ENCODE measurements at regions not wholly inside any gene's neighbourhood (a gene's known extent, or its start where the extent isn't known, plus 50 kb on each side); places are given as distances from the start of the nearest gene placed in this dataset.

- TF ChIP-seq FOXM1 (IDR thresholded peaks at IDR 0.05; ENCODE audit: borderline replicate concordance) (no peak), SUZ12 (IDR thresholded peaks at IDR 0.05) (no peak), FOXA1 (IDR thresholded peaks at IDR 0.05) (no peak), HDGF (IDR thresholded peaks at IDR 0.05; ENCODE audit: borderline replicate concordance) (no peak), LEF1 (IDR thresholded peaks at IDR 0.05; ENCODE audit: borderline replicate concordance) (no peak), BHLHE40 (IDR thresholded peaks at IDR 0.05; ENCODE audit: borderline replicate concordance) (no peak), PKNOX1 (IDR thresholded peaks at IDR 0.05) (no peak), NFRKB (IDR thresholded peaks at IDR 0.05) (no peak), FOXK2 (IDR thresholded peaks at IDR 0.05) (no peak), CTBP1 (IDR thresholded peaks at IDR 0.05; ENCODE audit: borderline replicate concordance) (no peak), SP1 (IDR thresholded peaks at IDR 0.05) (no peak), ARNT (IDR thresholded peaks at IDR 0.05) (no peak), ELF4 (IDR thresholded peaks at IDR 0.05) (no peak), TARDBP (IDR thresholded peaks at IDR 0.05) (no peak), L3MBTL2 (conservative IDR thresholded peaks at IDR 0.05) (no peak), ZNF384 (IDR thresholded peaks at IDR 0.05) (no peak)
- CTCF ChIA-PET = no interaction called here
Observed at GRCh38 chr10:75319274-75319673, 82.3 kb downstream of the ZNF503 start.

GRCh38 chr10:75314570-75314969 lies 78.8 kb upstream of the COMTD1 start:
- CTCF ChIA-PET = interaction anchor here (0.6 to 1.2 kb wide), 2 partner anchors 17 to 1526 kb away, joined by 3 to 4 read pairs; no protein-coding TSS in a partner anchor

More at GRCh38 chr10:75319274-75319673, 82.3 kb downstream of the ZNF503 start:
- POLR2A ChIA-PET = no interaction called here
- no peak for DNase-seq (ENCODE audit: extremely low spot score)

GRCh38 chr10:75312440-75312839 lies 76.7 kb upstream of the COMTD1 start:
- TF ChIP-seq FOXA1 (IDR thresholded peaks at IDR 0.05) = no peak
- TF ChIP-seq ZNF384 (IDR thresholded peaks at IDR 0.05) = no peak
- no peak for TF ChIP-seq HDGF (IDR thresholded peaks at IDR 0.05; ENCODE audit: borderline replicate concordance)
- DNase-seq (ENCODE audit: extremely low spot score) = no peak
- CTCF ChIA-PET = no interaction called here
- POLR2A ChIA-PET = no interaction called here

More at GRCh38 chr10:75314570-75314969, 78.8 kb upstream of the COMTD1 start:
- no peak for DNase-seq (ENCODE audit: extremely low spot score)
- TF ChIP-seq BHLHE40 (IDR thresholded peaks at IDR 0.05; ENCODE audit: borderline replicate concordance) (no peak), LEF1 (IDR thresholded peaks at IDR 0.05; ENCODE audit: borderline replicate concordance) (no peak), FOXK2 (IDR thresholded peaks at IDR 0.05) (no peak), ARNT (IDR thresholded peaks at IDR 0.05) (no peak)
- POLR2A ChIA-PET = interaction anchor here (0.9 kb wide), 1 partner anchor 18 kb away, joined by 3 read pairs; no protein-coding TSS in a partner anchor

GRCh38 chr10:75305675-75306074 lies 69.9 kb upstream of the COMTD1 start:
- ChIA-PET POLR2A (no interaction called here), CTCF (no interaction called here)
- no peak for TF ChIP-seq HDGF (IDR thresholded peaks at IDR 0.05; ENCODE audit: borderline replicate concordance)
- no peak for TF ChIP-seq FOXK2 (IDR thresholded peaks at IDR 0.05)
- no peak for TF ChIP-seq SUZ12 (IDR thresholded peaks at IDR 0.05)
- TF ChIP-seq FOXM1 (IDR thresholded peaks at IDR 0.05; ENCODE audit: borderline replicate concordance) = no peak
- TF ChIP-seq NFRKB (IDR thresholded peaks at IDR 0.05) = no peak
- TF ChIP-seq LEF1 (IDR thresholded peaks at IDR 0.05; ENCODE audit: borderline replicate concordance) = no peak
- TF ChIP-seq PKNOX1 (IDR thresholded peaks at IDR 0.05) = no peak
- no peak for DNase-seq (ENCODE audit: extremely low spot score)

- ChIA-PET CTCF (no interaction called here), POLR2A (no interaction called here)
- no peak for TF ChIP-seq ARNT (IDR thresholded peaks at IDR 0.05)
- no peak for TF ChIP-seq HDGF (IDR thresholded peaks at IDR 0.05; ENCODE audit: borderline replicate concordance)
- no peak for TF ChIP-seq FOXM1 (IDR thresholded peaks at IDR 0.05; ENCODE audit: borderline replicate concordance)
- no peak for TF ChIP-seq ELF4 (IDR thresholded peaks at IDR 0.05)
- TF ChIP-seq SUZ12 (IDR thresholded peaks at IDR 0.05) = no peak
- no peak for TF ChIP-seq BHLHE40 (IDR thresholded peaks at IDR 0.05; ENCODE audit: borderline replicate concordance)
- no peak for TF ChIP-seq PKNOX1 (IDR thresholded peaks at IDR 0.05)
- TF ChIP-seq SP1 (IDR thresholded peaks at IDR 0.05) = no peak
- no peak for TF ChIP-seq L3MBTL2 (conservative IDR thresholded peaks at IDR 0.05)
- TF ChIP-seq FOXA1 (IDR thresholded peaks at IDR 0.05) = no peak
- TF ChIP-seq CTBP1 (IDR thresholded peaks at IDR 0.05; ENCODE audit: borderline replicate concordance) = no peak
- no peak for TF ChIP-seq TARDBP (IDR thresholded peaks at IDR 0.05)
- TF ChIP-seq NFRKB (IDR thresholded peaks at IDR 0.05) = no peak
- no peak for TF ChIP-seq FOXK2 (IDR thresholded peaks at IDR 0.05)
- no peak for TF ChIP-seq ZNF384 (IDR thresholded peaks at IDR 0.05)
- no peak for TF ChIP-seq LEF1 (IDR thresholded peaks at IDR 0.05; ENCODE audit: borderline replicate concordance)
- no peak for DNase-seq (ENCODE audit: extremely low spot score)
Observed at GRCh38 chr10:75304741-75305390, 69.1 kb upstream of the COMTD1 start.

- TF ChIP-seq NFRKB (IDR thresholded peaks at IDR 0.05) (no peak), BHLHE40 (IDR thresholded peaks at IDR 0.05; ENCODE audit: borderline replicate concordance) (no peak), CTBP1 (IDR thresholded peaks at IDR 0.05; ENCODE audit: borderline replicate concordance) (no peak), TARDBP (IDR thresholded peaks at IDR 0.05) (no peak), ARNT (IDR thresholded peaks at IDR 0.05) (no peak), ELF4 (IDR thresholded peaks at IDR 0.05) (no peak), FOXM1 (IDR thresholded peaks at IDR 0.05; ENCODE audit: borderline replicate concordance) (no peak), PKNOX1 (IDR thresholded peaks at IDR 0.05) (no peak), ZNF384 (IDR thresholded peaks at IDR 0.05) (no peak), SP1 (IDR thresholded peaks at IDR 0.05) (no peak), HDGF (IDR thresholded peaks at IDR 0.05; ENCODE audit: borderline replicate concordance) (no peak), FOXA1 (IDR thresholded peaks at IDR 0.05) (no peak), SUZ12 (IDR thresholded peaks at IDR 0.05) (no peak), L3MBTL2 (conservative IDR thresholded peaks at IDR 0.05) (no peak), FOXK2 (IDR thresholded peaks at IDR 0.05) (no peak), LEF1 (IDR thresholded peaks at IDR 0.05; ENCODE audit: borderline replicate concordance) (no peak)
- DNase-seq (ENCODE audit: extremely low spot score) = no peak
- CTCF ChIA-PET = no interaction called here
- POLR2A ChIA-PET = no interaction called here
Observed at GRCh38 chr10:75304313-75304712, 68.6 kb upstream of the COMTD1 start.
